Ishikawa (cell line): ENCODE measurements at regions not wholly inside any gene's neighbourhood (a gene's known extent, or its start where the extent isn't known, plus 50 kb on each side); places are given as distances from the start of the nearest gene placed in this dataset.

Experiments used
- CEBPB ChIP-seq: IDR thresholded peaks from 2 replicates; pipeline ENCODE4 v1.6.1; 2012
- CREB1 ChIP-seq: IDR thresholded peaks from 2 replicates; pipeline ENCODE4 v1.6.1; 2012; ENCODE audit warnings: low read depth
- EGR1 ChIP-seq: IDR thresholded peaks from 2 replicates; pipeline ENCODE4 v1.6.1; 2012
- EP300 ChIP-seq: IDR thresholded peaks from 2 replicates; pipeline ENCODE4 v1.6.1; 2012; ENCODE audit warnings: borderline replicate concordance
- FOXM1 ChIP-seq: IDR thresholded peaks from 2 replicates; pipeline ENCODE4 v1.6.1; 2012; ENCODE audit warnings: low read depth, borderline replicate concordance
- MAX ChIP-seq: IDR thresholded peaks from 2 replicates; pipeline ENCODE4 v1.6.1; 2012
- NFIC ChIP-seq: IDR thresholded peaks from 2 replicates; pipeline ENCODE4 v1.6.1; 2012
- RAD21 ChIP-seq: IDR thresholded peaks from 2 replicates; pipeline ENCODE4 v1.6.1; 2012; ENCODE audit warnings: low read depth
- TAF1 ChIP-seq: IDR thresholded peaks from 2 replicates; pipeline ENCODE4 v1.6.1; 2012; ENCODE audit warnings: low read depth, mild to moderate bottlenecking
- TCF12 ChIP-seq: IDR thresholded peaks from 2 replicates; pipeline ENCODE4 v1.6.1; 2012; ENCODE audit warnings: low read depth
- TEAD4 ChIP-seq: IDR thresholded peaks from 2 replicates; pipeline ENCODE4 v1.6.1; 2012
- YY1 ChIP-seq: IDR thresholded peaks from 2 replicates; pipeline ENCODE4 v1.6.1; 2012; ENCODE audit warnings: low read depth
- ZBTB7A ChIP-seq: IDR thresholded peaks from 2 replicates; pipeline ENCODE4 v1.6.1; 2012; ENCODE audit warnings: low read depth
- TF ChIP-seq, protein P1 (sequence below): IDR thresholded peaks from 2 replicates; pipeline ENCODE4 v1.6.1; 2012
- TF ChIP-seq, protein P2 (sequence below): IDR thresholded peaks from 2 replicates; pipeline ENCODE4 v1.6.1; 2012; ENCODE audit warnings: low read depth, mild to moderate bottlenecking

GRCh38 chr12:93042684-93043083 is 113.6 kb upstream of the EEA1 start:
- no peak for TF ChIP-seq TCF12
- TF ChIP-seq, protein P1, sequence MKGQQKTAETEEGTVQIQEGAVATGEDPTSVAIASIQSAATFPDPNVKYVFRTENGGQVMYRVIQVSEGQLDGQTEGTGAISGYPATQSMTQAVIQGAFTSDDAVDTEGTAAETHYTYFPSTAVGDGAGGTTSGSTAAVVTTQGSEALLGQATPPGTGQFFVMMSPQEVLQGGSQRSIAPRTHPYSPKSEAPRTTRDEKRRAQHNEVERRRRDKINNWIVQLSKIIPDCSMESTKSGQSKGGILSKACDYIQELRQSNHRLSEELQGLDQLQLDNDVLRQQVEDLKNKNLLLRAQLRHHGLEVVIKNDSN: no peak
- TF ChIP-seq CREB1: no peak
- TF ChIP-seq EP300: no peak
- TF ChIP-seq ZBTB7A: no peak
- no peak for TF ChIP-seq EGR1
- no peak for TF ChIP-seq TEAD4
- no peak for TF ChIP-seq MAX
- no peak for TF ChIP-seq RAD21
- TF ChIP-seq FOXM1: no peak
- no peak for TF ChIP-seq CEBPB
- no peak for TF ChIP-seq YY1
- no peak for TF ChIP-seq NFIC
- TF ChIP-seq, protein P2, sequence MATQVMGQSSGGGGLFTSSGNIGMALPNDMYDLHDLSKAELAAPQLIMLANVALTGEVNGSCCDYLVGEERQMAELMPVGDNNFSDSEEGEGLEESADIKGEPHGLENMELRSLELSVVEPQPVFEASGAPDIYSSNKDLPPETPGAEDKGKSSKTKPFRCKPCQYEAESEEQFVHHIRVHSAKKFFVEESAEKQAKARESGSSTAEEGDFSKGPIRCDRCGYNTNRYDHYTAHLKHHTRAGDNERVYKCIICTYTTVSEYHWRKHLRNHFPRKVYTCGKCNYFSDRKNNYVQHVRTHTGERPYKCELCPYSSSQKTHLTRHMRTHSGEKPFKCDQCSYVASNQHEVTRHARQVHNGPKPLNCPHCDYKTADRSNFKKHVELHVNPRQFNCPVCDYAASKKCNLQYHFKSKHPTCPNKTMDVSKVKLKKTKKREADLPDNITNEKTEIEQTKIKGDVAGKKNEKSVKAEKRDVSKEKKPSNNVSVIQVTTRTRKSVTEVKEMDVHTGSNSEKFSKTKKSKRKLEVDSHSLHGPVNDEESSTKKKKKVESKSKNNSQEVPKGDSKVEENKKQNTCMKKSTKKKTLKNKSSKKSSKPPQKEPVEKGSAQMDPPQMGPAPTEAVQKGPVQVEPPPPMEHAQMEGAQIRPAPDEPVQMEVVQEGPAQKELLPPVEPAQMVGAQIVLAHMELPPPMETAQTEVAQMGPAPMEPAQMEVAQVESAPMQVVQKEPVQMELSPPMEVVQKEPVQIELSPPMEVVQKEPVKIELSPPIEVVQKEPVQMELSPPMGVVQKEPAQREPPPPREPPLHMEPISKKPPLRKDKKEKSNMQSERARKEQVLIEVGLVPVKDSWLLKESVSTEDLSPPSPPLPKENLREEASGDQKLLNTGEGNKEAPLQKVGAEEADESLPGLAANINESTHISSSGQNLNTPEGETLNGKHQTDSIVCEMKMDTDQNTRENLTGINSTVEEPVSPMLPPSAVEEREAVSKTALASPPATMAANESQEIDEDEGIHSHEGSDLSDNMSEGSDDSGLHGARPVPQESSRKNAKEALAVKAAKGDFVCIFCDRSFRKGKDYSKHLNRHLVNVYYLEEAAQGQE: no peak
- no peak for TF ChIP-seq TAF1

- TF ChIP-seq, protein P2: no peak
- TF ChIP-seq TCF12 (no peak), TAF1 (no peak), YY1 (no peak), EGR1 (no peak), TEAD4 (no peak), CREB1 (no peak), NFIC (no peak), CEBPB (no peak), FOXM1 (no peak), ZBTB7A (no peak), MAX (no peak), EP300 (no peak), RAD21 (no peak)
- TF ChIP-seq, protein P1: no peak
These were observed 114.2 kb upstream of the EEA1 start for GRCh38 chr12:93043192-93043876.

DNA sequence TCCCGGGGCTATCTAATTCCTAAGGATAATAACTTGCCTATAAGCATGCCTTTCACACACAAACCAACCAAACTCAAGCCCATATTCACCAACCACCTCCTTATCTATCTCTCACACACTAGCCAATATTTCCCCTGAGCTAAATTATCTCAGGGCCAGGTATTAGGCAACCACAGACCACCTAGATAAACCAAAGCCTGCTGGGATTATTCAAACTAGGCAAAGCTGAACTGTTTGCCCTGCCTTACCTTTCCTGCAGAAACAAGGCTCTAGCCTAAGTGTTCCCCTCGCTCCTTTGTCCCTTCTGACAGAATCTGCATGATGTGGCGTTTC is 114.7 kb upstream of the EEA1 start:
- TF ChIP-seq NFIC (no peak), TAF1 (no peak), EP300 (no peak), MAX (no peak), EGR1 (no peak)

DNA sequence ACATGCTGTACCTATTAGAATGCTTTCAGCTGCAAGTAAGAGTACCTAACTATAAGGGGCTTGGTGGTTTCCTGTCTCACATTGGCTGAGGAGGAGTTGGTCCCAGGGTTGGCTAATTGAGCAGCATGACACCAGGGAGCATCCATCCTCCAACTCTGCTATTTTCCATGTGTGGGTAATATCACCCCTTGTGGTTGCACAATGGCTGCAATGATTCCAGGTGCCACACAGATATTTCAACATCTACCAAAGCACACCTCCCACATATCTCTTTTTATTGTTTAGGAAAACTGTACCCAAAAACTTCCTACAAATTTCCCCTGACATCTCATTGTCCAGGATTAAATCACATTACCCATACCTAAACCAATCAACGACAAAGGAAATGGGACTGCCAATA is 118.0 kb upstream of the EEA1 start:
- TF ChIP-seq CREB1 (no peak), TAF1 (no peak), CEBPB (no peak), YY1 (no peak), NFIC (no peak), EGR1 (no peak), TCF12 (no peak), EP300 (no peak), ZBTB7A (no peak), TEAD4 (no peak), FOXM1 (no peak), RAD21 (no peak), MAX (no peak)
- TF ChIP-seq, protein P1: no peak
- TF ChIP-seq, protein P2: no peak
